GM21526 (cell line): ENCODE measurements at regions not wholly inside any gene's neighbourhood (a gene's known extent, or its start where the extent isn't known, plus 50 kb on each side); places are given as distances from the start of the nearest gene placed in this dataset.

Source experiments
- ATAC-seq: cut with Tn5 transposase; IDR thresholded peaks from one replicate; pipeline ENCODE4 v1.9.1; 2021; ENCODE audit warnings: moderate library complexity; ENCODE audit not compliant: unreplicated experiment, low FRiP score

DNA sequence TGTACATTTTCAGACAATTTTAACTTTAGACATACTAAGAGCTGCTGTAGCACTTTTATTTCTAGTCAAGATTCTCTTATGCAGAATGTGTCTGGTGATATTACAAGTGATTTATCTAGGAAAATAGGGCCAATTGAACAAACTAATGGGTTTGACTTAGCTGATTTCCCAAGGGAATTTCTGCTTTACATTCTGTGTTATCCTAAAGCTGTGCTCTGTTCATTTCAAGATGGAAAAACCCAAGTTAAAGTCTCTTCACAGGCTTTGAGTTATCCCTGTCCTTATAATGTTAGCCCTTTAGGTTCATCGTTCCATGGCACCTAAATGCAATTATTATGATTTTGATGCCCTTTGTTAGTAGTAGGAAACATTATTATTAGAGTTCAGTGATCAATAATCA lies 704.9 kb upstream of the CDH18 start:
- ATAC-seq, result no peak

DNA sequence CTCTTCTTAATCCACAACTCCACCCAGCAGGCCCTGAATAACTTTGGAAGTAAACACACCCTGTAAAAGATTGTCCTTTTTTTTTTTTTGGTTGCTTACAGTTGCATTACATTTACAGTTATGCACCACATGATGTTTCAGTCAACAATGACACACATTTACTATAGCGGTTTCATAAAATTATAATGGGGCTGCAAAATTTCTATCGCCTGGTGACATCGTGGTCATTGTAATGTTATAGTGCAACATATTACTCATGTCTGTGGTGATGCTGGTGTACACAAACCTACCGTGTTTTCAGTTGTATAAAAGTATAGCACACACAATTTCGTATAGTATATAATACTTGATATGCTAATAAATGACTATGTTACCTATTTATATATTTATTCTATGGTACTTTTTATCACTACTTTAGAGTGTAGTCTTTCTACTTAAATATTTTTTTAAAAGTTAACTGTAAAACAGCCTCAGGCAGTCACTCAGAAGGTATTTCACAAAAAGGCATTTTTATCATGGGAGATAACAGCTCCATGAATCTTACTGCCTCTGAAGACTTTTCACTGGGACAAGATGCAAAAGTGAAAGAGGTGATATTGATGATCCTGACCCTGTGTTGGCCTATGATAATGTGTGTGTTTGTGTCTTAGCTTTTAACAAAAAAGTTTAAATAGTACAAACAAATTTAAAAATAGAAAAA lies 695.4 kb upstream of the CDH18 start:
- no peak for ATAC-seq

DNA sequence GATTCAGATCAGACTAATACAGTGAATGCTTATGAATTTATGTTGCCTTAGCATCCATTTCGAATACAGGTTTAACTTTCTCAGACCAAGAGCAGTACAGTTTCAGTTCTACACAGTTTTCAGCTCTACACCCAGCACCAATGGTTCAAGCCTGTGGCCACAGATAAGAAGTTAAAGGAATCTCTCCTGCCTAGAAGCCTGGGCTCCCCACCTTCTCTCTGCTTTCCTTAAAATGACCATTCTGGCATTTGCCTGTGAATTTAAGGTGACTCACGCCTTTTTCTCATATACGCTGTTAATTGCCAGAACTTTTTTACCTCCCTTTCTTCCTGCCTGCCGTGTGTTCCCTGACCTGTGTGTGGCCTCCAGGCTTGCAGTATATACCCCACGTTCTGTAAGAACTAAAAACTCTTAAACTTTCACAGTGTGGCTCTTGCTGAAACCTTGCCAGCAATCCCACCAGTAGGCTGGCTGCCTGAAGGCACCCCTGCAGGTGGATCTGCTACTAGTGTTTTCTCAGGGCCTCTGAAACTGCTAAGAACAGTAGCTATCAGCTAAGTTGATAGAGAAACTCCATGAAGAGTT lies 692.8 kb upstream of the CDH18 start:
- ATAC-seq, result no peak

DNA sequence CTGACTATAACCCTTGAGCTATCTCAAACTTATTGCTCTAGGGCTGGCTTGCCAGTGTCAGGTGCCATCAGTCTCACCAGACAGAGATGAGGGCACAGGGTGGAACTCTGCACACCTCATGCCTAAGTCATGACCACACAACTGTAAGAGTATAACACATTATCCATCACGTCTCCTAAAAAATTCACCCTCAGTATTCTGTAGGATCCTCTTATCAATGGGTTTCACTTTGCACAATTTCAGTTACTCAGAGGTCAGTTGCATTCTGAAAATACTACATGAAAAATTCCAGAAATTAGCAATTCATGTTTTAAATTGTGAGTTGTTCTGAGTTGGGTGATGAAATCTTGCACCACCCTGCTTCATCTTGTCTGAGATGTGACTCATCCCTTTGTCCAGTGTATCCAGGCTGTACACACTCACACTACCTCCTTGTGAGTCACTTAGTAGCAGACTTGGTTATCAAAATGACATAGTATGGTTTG lies 690.9 kb upstream of the CDH18 start:
- no peak for ATAC-seq

DNA sequence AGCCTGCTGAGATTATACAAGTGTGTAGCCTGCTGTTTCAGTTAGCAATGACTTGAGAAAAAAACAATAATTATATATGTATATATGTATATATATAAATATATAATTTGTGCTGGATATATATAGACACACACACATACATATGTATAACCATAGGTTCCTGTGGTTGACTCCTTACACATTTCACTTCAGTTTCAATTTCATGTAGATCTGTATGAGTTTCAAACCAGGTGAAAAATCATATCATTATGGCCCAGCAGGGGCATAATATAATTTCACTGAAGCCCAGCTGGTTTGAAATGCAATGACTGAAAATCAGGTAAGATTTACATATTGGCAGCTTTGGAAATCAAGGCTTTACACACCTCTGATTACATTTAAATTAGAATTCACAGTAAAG lies 690.4 kb upstream of the CDH18 start:
- ATAC-seq, result no peak

DNA sequence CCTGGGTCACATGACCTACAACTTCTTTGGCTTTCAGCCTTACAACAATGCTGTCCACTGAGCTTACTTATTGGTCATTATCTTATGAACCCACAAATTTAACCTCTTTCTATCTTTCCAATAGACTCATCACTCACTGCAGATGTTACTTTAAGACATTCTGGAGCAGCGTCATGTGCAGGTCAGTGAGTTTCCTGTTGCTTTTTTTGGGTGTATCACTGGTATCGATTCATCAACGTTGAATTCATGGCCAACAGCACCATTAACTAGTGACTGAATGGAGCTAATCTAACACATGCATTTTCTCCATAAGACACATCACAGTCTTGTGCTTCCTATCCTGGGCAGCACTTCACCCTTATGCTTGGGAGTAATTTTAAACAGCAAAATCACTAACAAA lies 672.6 kb upstream of the CDH18 start:
- ATAC-seq, result no peak

DNA sequence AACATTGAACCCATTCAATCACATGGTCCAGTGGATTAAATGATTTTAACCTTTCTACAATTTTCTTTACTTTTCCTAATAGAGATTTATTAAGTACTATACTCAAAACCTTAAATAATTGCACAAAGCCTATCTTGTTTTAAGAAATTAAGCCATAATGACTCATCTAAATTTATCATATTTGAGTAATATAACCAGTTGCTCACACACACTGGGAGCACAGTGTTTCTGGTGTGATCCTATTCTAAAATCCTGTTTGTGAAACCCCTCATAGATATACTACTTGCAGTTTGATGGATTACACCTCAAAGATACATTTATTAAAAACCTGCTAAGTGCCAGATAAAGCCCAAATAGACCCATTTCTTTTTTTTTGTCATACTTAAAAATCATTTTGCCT lies 668.3 kb upstream of the CDH18 start:
- no peak for ATAC-seq

DNA sequence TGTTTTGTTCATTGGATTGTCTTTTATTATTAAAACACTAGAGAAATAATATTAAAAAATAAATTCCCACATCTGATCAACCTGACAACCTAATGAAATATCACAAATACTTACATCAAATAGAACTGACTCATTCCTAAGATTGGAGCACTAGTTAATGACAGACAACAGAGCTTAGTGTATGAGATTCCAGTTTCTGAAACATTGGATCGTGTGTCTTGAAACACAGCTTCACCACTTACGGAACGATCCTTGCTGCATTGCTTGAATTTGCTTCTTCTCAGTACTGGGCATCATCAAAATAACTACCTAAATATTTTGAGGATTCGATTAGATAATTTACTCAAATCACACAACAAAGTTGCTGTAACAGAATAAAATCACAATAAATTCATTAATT lies 667.2 kb upstream of the CDH18 start:
- ATAC-seq, result no peak

DNA sequence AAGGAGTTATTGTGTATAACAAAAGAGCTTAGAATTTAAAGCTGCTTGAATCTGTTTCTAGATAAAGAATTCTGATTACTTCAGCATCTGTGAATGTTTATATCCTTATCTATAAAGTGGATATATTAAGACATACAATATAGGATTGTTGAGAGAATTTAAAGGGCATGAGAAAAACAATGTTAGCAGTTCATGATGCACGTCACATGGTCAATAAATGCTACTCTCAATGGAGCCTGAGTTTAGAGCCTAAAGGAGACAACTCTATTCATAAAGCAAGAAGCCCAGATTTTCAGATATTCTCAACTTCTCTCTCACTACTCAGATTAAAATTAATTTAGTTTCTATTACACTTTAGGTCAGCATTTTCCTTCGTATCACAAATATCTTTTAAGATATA lies 666.7 kb upstream of the CDH18 start:
- no peak for ATAC-seq

DNA sequence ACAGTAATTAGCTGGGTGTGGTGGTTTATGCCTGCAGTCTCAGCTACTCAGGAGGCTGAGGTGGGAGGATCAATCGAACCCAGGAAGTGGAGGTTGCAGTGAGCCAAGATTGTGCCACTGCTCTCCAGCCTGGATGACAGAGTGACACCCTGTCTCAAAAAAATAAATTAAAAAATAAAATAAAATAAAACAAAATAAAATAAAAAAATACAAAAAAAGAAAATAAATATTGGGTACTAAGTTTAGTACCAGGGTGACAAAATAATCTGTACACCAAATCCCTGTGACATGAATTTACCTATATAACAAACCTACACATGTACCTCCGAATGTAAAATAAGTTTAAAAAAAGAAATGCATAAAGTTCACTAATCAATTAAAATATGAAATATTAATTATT lies 666.0 kb upstream of the CDH18 start:
- no peak for ATAC-seq

DNA sequence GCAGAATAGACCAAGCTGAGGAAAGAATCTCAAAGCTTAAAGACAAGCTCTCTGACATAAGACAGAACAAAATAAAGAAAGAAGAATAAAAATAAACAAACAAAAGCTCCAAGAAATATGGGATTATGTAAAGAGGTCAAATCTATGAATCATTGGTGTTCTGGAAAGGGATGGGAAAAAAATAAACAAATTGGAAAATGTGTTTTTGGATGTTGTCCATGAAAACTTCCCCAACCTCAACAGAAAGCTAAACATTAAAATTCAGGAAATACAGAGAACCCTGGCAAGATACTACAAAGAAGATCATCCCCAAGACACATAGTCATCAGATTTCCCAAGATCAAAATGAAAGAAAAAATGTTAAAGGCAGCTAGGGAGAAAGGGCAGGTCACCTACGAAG lies 662.0 kb upstream of the CDH18 start:
- no peak for ATAC-seq

DNA sequence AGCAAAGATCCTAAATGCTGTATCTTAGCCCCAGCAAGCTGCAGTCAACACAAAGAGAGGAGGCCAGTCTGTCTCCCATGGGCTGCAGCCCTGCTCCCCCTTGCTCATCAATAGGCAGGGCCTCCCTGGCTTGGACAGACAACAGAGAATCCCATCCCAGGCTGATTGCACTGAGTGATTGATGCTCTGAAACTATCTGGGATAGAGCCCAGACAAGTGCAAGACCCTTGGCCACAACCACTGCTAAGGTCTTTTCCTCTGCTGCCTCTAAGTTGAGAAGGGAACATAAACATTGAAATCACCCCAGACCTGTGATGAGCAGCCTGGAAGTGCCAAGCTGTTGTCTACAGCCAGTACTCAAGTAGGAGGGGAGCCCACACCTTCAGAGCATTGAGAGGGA lies 661.0 kb upstream of the CDH18 start:
- no peak for ATAC-seq

DNA sequence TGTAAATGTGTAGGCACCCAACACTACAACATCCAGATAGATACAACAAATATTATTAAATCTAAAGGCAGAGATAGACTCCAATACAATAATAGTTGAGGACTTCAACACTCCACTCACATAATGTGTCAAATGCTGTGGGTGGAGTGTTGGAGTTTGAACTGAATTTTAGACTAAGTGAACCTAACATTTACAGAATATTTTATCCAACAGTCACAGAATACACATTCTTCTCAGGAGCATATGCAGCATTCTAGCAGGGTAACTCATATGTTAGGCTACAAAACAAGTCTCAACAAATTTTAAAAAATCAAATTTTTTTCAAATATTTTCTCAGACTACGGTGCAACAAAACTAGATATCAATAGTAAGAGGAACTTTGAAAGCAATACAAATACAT lies 648.7 kb upstream of the CDH18 start:
- no peak for ATAC-seq

DNA sequence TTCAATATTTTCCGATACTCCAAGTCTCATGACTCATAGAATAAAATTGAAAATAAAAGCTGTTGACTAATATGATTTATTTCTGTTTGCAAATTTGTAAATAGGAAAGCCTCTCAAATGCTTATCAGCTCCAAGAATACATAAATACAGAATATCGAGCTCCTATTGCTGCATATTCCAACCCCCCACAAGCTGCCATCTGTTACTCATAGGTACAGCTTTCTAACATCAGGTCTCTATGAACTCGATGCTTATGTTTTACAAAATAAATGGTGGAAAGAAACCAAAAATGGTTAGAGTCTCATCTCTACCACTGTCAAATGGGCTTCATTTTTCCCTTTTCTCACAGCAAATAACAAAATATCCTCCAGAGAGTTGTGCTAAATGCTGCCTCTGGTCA lies 631.6 kb upstream of the CDH18 start:
- no peak for ATAC-seq

DNA sequence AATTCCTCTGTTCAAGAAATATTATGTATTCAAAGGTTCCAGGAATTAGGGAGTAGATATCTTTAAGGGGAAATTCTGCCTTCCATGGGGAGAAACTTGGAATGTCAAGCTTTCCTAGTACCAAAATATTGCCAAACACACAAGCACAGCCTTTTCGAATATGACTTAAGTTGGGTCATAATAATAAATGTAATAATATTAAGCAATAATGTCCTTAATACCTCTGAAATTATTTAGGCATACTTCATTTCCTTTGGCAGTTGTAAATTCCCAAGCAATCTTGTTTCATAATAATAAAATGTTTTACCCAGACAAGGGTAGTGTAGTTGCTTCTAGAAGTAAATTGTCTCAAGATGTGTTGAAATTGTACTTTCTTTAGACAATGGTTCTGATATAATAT lies 630.3 kb upstream of the CDH18 start:
- ATAC-seq, result no peak

DNA sequence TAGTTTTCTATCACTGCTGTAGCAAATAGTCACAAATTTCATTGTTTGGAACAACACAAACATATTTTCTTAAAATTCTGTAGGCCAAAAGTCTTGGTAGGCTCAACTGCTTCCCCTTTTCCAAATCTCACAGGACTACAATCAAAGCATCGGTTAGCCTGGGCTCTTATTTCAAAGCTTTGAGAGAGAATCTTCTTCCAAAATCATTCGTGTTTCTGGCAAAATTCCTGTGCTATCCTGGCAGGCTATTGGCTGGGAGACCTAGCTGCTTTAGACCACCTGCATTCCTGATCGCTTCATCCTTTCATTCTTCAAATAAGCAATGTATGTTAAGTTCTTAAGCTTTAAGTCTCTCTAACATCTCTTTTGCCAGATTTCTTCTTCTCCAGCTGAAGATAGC lies 629.8 kb upstream of the CDH18 start:
- no peak for ATAC-seq

DNA sequence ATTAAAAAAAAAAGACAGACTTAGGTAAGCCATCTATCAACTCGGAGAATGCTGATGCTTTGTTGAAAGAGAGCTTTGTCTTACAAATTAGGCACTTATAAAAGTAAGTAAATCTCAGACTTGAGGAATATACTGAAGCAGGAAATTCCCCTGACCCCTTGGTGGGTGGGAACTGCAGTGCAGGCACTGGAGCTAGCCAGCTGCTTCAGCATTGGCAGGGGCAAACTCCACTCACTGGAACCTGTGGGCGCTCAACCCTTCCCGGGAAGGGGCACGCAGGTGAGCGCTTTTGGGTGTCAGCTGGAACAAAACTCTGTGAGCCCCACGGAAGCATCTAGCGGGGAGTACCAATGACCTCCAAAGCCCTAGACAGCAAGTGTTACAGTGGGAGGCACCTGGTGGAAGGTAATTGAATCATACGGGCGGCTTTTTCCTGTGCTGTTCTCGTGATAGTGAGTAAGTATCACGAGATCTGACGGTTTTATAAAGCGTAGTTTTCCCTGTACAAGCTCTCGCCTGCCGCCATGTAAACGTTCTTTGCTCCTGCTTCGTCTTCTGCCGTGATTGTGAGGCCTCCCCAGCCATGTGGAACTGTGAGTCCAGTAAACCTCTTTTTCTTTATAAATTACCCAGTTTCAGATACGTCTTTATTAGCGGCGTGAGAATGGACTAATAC lies 628.0 kb upstream of the CDH18 start:
- ATAC-seq, result no peak

DNA sequence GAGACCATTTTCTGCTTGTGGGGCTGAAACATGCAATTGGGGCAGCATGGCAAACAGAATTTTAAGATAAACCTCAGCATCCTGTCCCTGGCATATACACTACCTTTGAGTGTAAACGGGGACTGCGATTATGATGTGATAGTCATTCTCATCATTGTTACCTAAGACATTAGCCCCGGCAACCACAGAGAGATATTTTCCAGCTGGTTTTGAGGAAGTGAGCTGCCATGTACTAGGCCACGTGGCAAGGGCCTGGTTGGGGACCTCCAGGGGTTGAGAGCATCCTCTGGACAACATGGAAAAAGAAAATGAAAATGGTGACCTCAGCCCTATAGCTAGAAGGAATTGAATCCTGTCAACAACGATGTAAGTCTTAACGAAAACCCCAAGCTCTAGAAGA lies 623.6 kb upstream of the CDH18 start:
- ATAC-seq, result no peak

DNA sequence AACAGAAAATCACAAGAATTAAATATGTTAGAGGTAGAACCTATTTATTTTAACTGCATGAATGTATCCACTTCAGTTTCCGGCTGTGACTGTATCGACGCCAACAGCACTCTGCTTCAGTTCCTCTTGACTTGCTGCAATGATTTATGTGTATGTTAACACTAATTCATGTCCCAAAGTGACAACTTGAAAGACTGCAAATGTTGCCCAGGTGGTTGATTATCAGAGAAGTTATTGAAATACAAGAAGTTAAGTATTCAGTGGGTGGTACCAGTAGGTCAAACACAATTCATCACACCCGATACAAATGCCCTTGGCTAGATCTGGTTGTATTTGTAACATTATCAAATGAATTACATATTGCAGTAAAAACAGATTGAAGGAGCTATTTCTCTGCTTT lies 622.7 kb upstream of the CDH18 start:
- ATAC-seq, result no peak

DNA sequence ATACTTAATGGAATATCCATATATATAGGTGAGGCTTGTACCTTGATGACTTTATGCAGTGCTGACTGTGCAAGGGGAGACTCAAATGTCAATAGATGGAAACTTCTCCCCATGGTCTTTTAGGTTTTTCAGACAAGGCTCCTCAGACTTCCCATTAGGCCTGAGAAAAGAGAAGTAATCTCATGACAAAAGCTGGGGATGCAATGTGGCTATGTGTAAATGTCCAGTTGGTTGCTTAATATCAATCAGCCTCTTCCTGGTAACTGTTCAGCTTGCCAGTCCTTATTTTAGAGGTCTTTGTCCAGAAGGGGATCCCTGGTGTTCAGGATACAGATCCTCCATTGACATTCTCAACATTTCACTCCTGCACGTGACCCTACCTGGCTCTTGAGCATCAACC lies 621.1 kb upstream of the CDH18 start:
- ATAC-seq, result no peak

DNA sequence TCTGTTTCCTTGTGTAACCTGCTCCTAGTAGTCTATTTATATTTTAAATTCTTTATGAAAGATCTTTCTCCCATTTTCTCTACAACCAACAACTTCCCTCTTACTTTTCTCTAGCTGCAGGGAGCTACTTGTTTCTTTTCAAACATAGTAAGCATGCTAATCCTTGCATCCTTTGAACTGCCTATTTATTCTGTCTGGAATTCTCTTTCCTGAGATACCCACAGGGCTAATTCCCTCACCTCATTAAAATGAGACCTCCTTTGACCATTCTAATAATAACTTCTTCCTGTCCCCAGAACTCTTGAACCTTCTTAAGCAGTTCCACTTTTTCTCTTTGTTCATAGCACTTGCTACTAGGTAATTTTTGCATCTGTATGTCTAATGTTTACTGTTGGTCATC lies 620.6 kb upstream of the CDH18 start:
- no peak for ATAC-seq
